SK-N-SH treated with all-trans-retinoic acid at 6 μM for 48 hours (cell line): ENCODE measurements at regions not wholly inside any gene's neighbourhood (a gene's known extent, or its start where the extent isn't known, plus 50 kb on each side); places are given as distances from the start of the nearest gene placed in this dataset.

Experiments
- ATAC-seq: fragments of 200-7000 bp; cut with Tn5 transposase; 3 replicates; pipeline ENCODE4 v1.9.1; 2020; ENCODE audit warnings: mild to moderate bottlenecking, moderate library complexity
- ARNTL ChIP-seq: fragments of 450-650 bp; formaldehyde crosslinking; IDR thresholded peaks from 2 replicates; pipeline ENCODE4 v1.5.0; 2020; ENCODE audit warnings: low read depth, mild to moderate bottlenecking, moderate library complexity, borderline replicate concordance
- BACH2 ChIP-seq: fragments of 250-450 bp; sonication (Bioruptor Pico); IDR thresholded peaks from 2 replicates; pipeline ENCODE4 v1.9.0; 2021; ENCODE audit warnings: mild to moderate bottlenecking, borderline replicate concordance
- CSDC2 ChIP-seq: fragments of 250-450 bp; sonication (Bioruptor Pico); IDR thresholded peaks from 2 replicates; pipeline ENCODE4 v1.5.0; 2020; ENCODE audit warnings: mild to moderate bottlenecking, moderate library complexity
- ESRRG ChIP-seq: fragments of 250-450 bp; sonication (Bioruptor Pico); IDR thresholded peaks from 2 replicates; pipeline ENCODE4 v1.6.1; 2021; ENCODE audit warnings: mild to moderate bottlenecking
- GLIS3 ChIP-seq: fragments of 250-450 bp; sonication (Bioruptor Pico); IDR thresholded peaks from 2 replicates; pipeline ENCODE4 v1.5.0; 2020; ENCODE audit warnings: mild to moderate bottlenecking, moderate library complexity
- ISL1 ChIP-seq: fragments of 250-450 bp; sonication (Bioruptor Pico); IDR thresholded peaks from 2 replicates; pipeline ENCODE4 v2.1.2; 2022; ENCODE audit warnings: mild to moderate bottlenecking, moderate library complexity
- OSR1 ChIP-seq: fragments of 250-450 bp; sonication (Bioruptor Pico); IDR thresholded peaks from 2 replicates; pipeline ENCODE4 v1.8.0; 2022; ENCODE audit warnings: moderate library complexity, mild to moderate bottlenecking, inconsistent platforms
- PPARA ChIP-seq: fragments of 250-450 bp; sonication (Bioruptor Pico); IDR thresholded peaks from 2 replicates; pipeline ENCODE4 v1.5.0; 2020; ENCODE audit warnings: mild to moderate bottlenecking, borderline replicate concordance
- TCF4 ChIP-seq: fragments of 250-450 bp; sonication (Bioruptor Pico); IDR thresholded peaks from 2 replicates; pipeline ENCODE4 v1.8.0; 2021; ENCODE audit warnings: mild to moderate bottlenecking, moderate library complexity, borderline replicate concordance
- TOX ChIP-seq: fragments of 250-450 bp; sonication (Bioruptor Pico); IDR thresholded peaks from 2 replicates; pipeline ENCODE4 v1.8.0; 2021; ENCODE audit warnings: mild to moderate bottlenecking, moderate library complexity, borderline replicate concordance
- ZFP3 ChIP-seq: fragments of 250-450 bp; sonication (Bioruptor Pico); IDR thresholded peaks from 2 replicates; pipeline ENCODE4 v1.5.0; 2020; ENCODE audit warnings: mild to moderate bottlenecking, moderate library complexity
- ZFP30 ChIP-seq: fragments of 450-650 bp; formaldehyde crosslinking; IDR thresholded peaks from 2 replicates; pipeline ENCODE4 v1.5.0; 2022; ENCODE audit warnings: mild to moderate bottlenecking, moderate library complexity
- ZNF565 ChIP-seq: fragments of 450-650 bp; formaldehyde crosslinking; conservative IDR thresholded peaks from 2 replicates; pipeline ENCODE4 v1.5.0; 2020; ENCODE audit warnings: low read depth, mild to moderate bottlenecking, moderate library complexity
- ZNF70 ChIP-seq: fragments of 450-650 bp; formaldehyde crosslinking; IDR thresholded peaks from 2 replicates; pipeline ENCODE4 v1.5.0; 2020; ENCODE audit warnings: mild to moderate bottlenecking, moderate library complexity
- ZNF8 ChIP-seq: fragments of 450-650 bp; formaldehyde crosslinking; IDR thresholded peaks from 2 replicates; pipeline ENCODE4 v1.5.0; 2020; ENCODE audit warnings: mild to moderate bottlenecking, moderate library complexity
- TF ChIP-seq, protein P1 (sequence below): fragments of 250-450 bp; sonication (Bioruptor Pico); IDR thresholded peaks from 2 replicates; pipeline ENCODE4 v1.5.1; 2020; ENCODE audit warnings: low read depth, mild to moderate bottlenecking, moderate library complexity
- TF ChIP-seq, protein P2 (sequence below): fragments of 250-450 bp; sonication (Bioruptor Pico); IDR thresholded peaks from 2 replicates; pipeline ENCODE4 v1.5.0; 2020; ENCODE audit warnings: mild to moderate bottlenecking, moderate library complexity
- TF ChIP-seq, protein P3 (sequence below): fragments of 250-450 bp; sonication (Bioruptor Pico); IDR thresholded peaks from 2 replicates; pipeline ENCODE4 v1.8.0; 2021; ENCODE audit warnings: low read depth, mild to moderate bottlenecking, moderate library complexity, borderline replicate concordance
- TF ChIP-seq, protein P4 (sequence below): fragments of 250-450 bp; sonication (Bioruptor Pico); IDR thresholded peaks from 2 replicates; pipeline ENCODE4 v1.8.0; 2020; ENCODE audit warnings: mild to moderate bottlenecking, moderate library complexity, borderline replicate concordance

DNA sequence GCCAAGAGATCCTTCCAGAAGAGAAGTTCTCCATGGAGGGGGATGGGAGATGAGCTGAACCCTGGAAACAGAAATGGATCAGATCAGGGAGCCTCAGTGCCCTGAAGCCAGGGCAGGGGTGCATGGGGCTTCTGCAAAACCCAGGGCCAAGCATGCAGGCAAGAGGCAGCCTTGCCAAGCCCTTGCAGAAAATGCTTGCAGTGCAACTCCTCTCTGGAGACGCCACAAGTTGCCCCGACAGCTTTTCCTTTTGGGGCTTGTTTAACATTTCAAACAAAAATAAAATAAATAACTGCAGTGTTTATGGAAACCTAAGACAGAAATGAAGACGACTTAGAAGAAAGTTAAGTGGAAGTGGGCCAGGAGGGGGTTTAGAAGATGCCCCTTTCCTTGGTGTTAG, 177.5 kb upstream of the TNP1 start:
- no peak for ATAC-seq
- TF ChIP-seq, protein P1, sequence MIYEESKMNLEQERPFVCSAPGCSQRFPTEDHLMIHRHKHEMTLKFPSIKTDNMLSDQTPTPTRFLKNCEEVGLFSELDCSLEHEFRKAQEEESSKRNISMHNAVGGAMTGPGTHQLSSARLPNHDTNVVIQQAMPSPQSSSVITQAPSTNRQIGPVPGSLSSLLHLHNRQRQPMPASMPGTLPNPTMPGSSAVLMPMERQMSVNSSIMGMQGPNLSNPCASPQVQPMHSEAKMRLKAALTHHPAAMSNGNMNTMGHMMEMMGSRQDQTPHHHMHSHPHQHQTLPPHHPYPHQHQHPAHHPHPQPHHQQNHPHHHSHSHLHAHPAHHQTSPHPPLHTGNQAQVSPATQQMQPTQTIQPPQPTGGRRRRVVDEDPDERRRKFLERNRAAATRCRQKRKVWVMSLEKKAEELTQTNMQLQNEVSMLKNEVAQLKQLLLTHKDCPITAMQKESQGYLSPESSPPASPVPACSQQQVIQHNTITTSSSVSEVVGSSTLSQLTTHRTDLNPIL (CRISPR knock-in tag) = no peak
- TF ChIP-seq, protein P2, sequence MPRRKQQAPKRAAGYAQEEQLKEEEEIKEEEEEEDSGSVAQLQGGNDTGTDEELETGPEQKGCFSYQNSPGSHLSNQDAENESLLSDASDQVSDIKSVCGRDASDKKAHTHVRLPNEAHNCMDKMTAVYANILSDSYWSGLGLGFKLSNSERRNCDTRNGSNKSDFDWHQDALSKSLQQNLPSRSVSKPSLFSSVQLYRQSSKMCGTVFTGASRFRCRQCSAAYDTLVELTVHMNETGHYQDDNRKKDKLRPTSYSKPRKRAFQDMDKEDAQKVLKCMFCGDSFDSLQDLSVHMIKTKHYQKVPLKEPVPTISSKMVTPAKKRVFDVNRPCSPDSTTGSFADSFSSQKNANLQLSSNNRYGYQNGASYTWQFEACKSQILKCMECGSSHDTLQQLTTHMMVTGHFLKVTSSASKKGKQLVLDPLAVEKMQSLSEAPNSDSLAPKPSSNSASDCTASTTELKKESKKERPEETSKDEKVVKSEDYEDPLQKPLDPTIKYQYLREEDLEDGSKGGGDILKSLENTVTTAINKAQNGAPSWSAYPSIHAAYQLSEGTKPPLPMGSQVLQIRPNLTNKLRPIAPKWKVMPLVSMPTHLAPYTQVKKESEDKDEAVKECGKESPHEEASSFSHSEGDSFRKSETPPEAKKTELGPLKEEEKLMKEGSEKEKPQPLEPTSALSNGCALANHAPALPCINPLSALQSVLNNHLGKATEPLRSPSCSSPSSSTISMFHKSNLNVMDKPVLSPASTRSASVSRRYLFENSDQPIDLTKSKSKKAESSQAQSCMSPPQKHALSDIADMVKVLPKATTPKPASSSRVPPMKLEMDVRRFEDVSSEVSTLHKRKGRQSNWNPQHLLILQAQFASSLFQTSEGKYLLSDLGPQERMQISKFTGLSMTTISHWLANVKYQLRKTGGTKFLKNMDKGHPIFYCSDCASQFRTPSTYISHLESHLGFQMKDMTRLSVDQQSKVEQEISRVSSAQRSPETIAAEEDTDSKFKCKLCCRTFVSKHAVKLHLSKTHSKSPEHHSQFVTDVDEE = no peak
- TF ChIP-seq CSDC2 (CRISPR knock-in tag) = no peak

DNA sequence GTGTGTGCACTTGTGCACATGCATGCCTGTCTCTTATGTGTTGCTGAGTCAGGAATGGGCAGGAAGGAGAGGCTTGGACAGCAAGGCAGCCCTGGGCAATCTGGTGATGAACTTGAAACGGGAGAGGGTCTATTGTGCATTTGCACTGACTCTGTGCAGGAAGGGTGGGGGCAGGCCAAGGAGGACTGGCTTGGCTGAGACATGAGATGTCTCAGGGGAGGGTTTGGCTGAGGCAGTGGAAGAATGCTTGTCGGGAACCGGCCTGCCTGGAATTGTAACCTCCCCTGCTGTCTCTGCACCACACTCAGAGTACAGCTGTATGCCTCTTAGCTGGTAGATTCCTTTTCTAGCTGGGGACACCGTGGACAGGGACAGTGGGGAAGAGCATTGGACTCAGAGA, 176.1 kb upstream of the TNP1 start:
- TF ChIP-seq TCF4 (no peak), ZNF8 (CRISPR knock-in tag) (no peak), PPARA (CRISPR knock-in tag) (no peak)
- ATAC-seq = no peak

DNA sequence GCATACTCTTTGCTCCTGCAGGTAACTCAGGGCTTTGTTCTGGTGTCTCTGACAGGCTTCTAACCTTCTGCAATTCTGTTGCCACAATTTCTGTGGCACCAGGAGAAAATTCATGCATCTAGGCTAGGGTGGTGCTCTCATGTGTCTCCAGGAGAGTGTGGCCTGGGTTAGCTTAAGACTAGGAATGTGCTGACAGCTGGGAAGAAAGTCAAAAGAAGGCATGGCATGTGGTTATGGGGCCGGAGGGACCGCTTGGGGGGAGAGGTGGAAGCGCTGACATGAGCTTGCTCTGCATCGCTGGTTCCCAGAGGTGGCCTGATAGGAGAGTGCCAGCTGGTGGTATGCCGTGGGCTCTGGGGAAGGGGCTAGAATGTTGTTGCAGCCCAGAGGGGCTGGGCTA, 173.3 kb upstream of the TNP1 start:
- no peak for ATAC-seq
- TF ChIP-seq ZFP30 (CRISPR knock-in tag) = no peak
- TF ChIP-seq ZNF8 (CRISPR knock-in tag) = no peak
- TF ChIP-seq ZNF565 (CRISPR knock-in tag) = no peak
- TF ChIP-seq ISL1 (CRISPR knock-in tag) = no peak
- TF ChIP-seq TOX (CRISPR knock-in tag) = no peak
- no peak for TF ChIP-seq OSR1 (CRISPR knock-in tag)
- no peak for TF ChIP-seq ARNTL (CRISPR knock-in tag)
- TF ChIP-seq, protein P2 = no peak
- TF ChIP-seq TCF4 = no peak
- no peak for TF ChIP-seq PPARA (CRISPR knock-in tag)
- no peak for TF ChIP-seq ZFP3 (CRISPR knock-in tag)
- TF ChIP-seq, protein P3, sequence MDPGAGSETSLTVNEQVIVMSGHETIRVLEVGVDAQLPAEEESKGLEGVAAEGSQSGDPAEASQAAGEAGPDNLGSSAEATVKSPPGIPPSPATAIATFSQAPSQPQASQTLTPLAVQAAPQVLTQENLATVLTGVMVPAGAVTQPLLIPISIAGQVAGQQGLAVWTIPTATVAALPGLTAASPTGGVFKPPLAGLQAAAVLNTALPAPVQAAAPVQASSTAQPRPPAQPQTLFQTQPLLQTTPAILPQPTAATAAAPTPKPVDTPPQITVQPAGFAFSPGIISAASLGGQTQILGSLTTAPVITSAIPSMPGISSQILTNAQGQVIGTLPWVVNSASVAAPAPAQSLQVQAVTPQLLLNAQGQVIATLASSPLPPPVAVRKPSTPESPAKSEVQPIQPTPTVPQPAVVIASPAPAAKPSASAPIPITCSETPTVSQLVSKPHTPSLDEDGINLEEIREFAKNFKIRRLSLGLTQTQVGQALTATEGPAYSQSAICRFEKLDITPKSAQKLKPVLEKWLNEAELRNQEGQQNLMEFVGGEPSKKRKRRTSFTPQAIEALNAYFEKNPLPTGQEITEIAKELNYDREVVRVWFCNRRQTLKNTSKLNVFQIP = no peak
- TF ChIP-seq, protein P1 (CRISPR knock-in tag) = no peak
- no peak for TF ChIP-seq ESRRG
- no peak for TF ChIP-seq ZNF70 (CRISPR knock-in tag)
- no peak for TF ChIP-seq GLIS3 (CRISPR knock-in tag)
- no peak for TF ChIP-seq BACH2 (CRISPR knock-in tag)
- no peak for TF ChIP-seq CSDC2 (CRISPR knock-in tag)

DNA sequence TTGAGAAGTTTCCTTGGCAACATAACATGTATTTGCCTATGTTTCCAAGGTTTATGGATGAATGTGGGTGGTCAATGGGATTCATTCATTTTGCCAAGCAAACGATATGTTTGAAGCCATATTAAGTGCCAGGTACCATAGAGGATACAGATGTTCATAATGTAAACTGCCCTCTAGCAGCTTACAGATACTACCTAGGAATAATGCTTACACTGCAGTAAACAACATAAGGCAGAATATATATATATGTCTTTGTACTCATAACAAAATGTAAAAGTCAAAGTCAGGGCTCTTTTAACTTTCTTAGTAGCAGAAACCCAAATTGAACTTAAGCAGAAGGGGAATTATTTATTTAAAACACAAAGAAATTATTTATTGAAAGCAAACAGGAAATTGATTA, 171.6 kb upstream of the TNP1 start:
- ATAC-seq = no peak
- TF ChIP-seq, protein P4, sequence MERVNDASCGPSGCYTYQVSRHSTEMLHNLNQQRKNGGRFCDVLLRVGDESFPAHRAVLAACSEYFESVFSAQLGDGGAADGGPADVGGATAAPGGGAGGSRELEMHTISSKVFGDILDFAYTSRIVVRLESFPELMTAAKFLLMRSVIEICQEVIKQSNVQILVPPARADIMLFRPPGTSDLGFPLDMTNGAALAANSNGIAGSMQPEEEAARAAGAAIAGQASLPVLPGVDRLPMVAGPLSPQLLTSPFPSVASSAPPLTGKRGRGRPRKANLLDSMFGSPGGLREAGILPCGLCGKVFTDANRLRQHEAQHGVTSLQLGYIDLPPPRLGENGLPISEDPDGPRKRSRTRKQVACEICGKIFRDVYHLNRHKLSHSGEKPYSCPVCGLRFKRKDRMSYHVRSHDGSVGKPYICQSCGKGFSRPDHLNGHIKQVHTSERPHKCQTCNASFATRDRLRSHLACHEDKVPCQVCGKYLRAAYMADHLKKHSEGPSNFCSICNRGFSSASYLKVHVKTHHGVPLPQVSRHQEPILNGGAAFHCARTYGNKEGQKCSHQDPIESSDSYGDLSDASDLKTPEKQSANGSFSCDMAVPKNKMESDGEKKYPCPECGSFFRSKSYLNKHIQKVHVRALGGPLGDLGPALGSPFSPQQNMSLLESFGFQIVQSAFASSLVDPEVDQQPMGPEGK (CRISPR knock-in tag) = no peak
- no peak for TF ChIP-seq ESRRG
- TF ChIP-seq ISL1 (CRISPR knock-in tag) = no peak
- no peak for TF ChIP-seq ZFP30 (CRISPR knock-in tag)
- TF ChIP-seq CSDC2 (CRISPR knock-in tag) = no peak
- no peak for TF ChIP-seq BACH2 (CRISPR knock-in tag)
- TF ChIP-seq PPARA (CRISPR knock-in tag) = no peak
- TF ChIP-seq, protein P1 (CRISPR knock-in tag) = no peak
- TF ChIP-seq ZNF565 (CRISPR knock-in tag) = no peak
- TF ChIP-seq ZFP3 (CRISPR knock-in tag) = no peak
- no peak for TF ChIP-seq GLIS3 (CRISPR knock-in tag)
